NCI-H1048 (cell line): ENCODE measurements at regions not wholly inside any gene's neighbourhood (a gene's known extent, or its start where the extent isn't known, plus 50 kb on each side); places are given as distances from the start of the nearest gene placed in this dataset.
"Not testable (repeated sequence)": the region's sequence is repeated elsewhere in the genome, so short reads cannot be mapped to it uniquely, and the experiment has no call there.

Experiments used
- DNase-seq: peaks from one replicate; lab custom pipeline; 2025; lab: John Stamatoyannopoulos, UW

- DNase-seq: no peak
These were observed 383.1 kb upstream of the STEAP1 start for GRCh38 chr7:89771003-89771636.

- no peak for DNase-seq
These were observed 382.0 kb upstream of the STEAP1 start for GRCh38 chr7:89772276-89772675.

- DNase-seq: no peak
These were observed 380.7 kb upstream of the STEAP1 start for GRCh38 chr7:89773611-89774010.

- DNase-seq: no peak
These were observed 378.8 kb upstream of the STEAP1 start for GRCh38 chr7:89775459-89775858.

GRCh38 chr7:89776980-89777379 is 377.3 kb upstream of the STEAP1 start:
- no peak for DNase-seq

GRCh38 chr7:89777499-89777898 is 376.8 kb upstream of the STEAP1 start:
- DNase-seq: no peak

GRCh38 chr7:89780291-89780690 is 374.0 kb upstream of the STEAP1 start:
- DNase-seq: no peak

- DNase-seq: no peak
These were observed 357.8 kb upstream of the STEAP1 start for GRCh38 chr7:89796481-89796880.

GRCh38 chr7:89797965-89798598 is 356.2 kb upstream of the STEAP1 start:
- DNase-seq: no peak

- DNase-seq: no peak
These were observed 355.7 kb upstream of the STEAP1 start for GRCh38 chr7:89798599-89798996.

- DNase-seq: no peak
These were observed 353.5 kb upstream of the STEAP1 start for GRCh38 chr7:89800761-89801160.

GRCh38 chr7:89809291-89809690 is 345.0 kb upstream of the STEAP1 start:
- DNase-seq: no peak

GRCh38 chr7:89813081-89813480 is 341.2 kb upstream of the STEAP1 start:
- DNase-seq: no peak

- no peak for DNase-seq
These were observed 328.1 kb upstream of the STEAP1 start for GRCh38 chr7:89826121-89826520.

GRCh38 chr7:89826557-89826956 is 327.7 kb upstream of the STEAP1 start:
- DNase-seq: no peak

- DNase-seq: no peak
These were observed 316.8 kb upstream of the STEAP1 start for GRCh38 chr7:89837515-89837914.

- DNase-seq: no peak
These were observed 314.9 kb upstream of the STEAP1 start for GRCh38 chr7:89839329-89839728.

- no peak for DNase-seq
These were observed 308.3 kb upstream of the STEAP1 start for GRCh38 chr7:89845952-89846351.

- DNase-seq: no peak
These were observed 305.2 kb upstream of the STEAP1 start for GRCh38 chr7:89849052-89849451.

GRCh38 chr7:89857053-89857452 is 297.2 kb upstream of the STEAP1 start:
- DNase-seq: not testable (repeated sequence)

GRCh38 chr7:89857767-89858166 is 296.5 kb upstream of the STEAP1 start:
- DNase-seq: no peak

- DNase-seq: no peak
These were observed 266.8 kb upstream of the STEAP1 start for GRCh38 chr7:89887489-89887888.

GRCh38 chr7:89908736-89909135 is 245.5 kb upstream of the STEAP1 start:
- DNase-seq: no peak

- DNase-seq: no peak
These were observed 239.6 kb upstream of the STEAP1 start for GRCh38 chr7:89914711-89915110.
